HG03565 (cell line): ENCODE measurements at regions not wholly inside any gene's neighbourhood (a gene's known extent, or its start where the extent isn't known, plus 50 kb on each side); places are given as distances from the start of the nearest gene placed in this dataset.
"Not testable (repeated sequence)": the region's sequence is repeated elsewhere in the genome, so short reads cannot be mapped to it uniquely, and the experiment has no call there.

Experiments used
- ATAC-seq: cut with Tn5 transposase; IDR thresholded peaks from one replicate; pipeline ENCODE4 v1.9.1; 2021; ENCODE audit warnings: mild to moderate bottlenecking, moderate library complexity; ENCODE audit not compliant: unreplicated experiment

- ATAC-seq = no peak
Measured at GRCh38 chr9:90457386-90458190, 185.0 kb downstream of the DIRAS2 start.

GRCh38 chr9:90458485-90458884 lies 184.1 kb downstream of the DIRAS2 start:
- no peak for ATAC-seq

GRCh38 chr9:90459321-90459720 lies 183.3 kb downstream of the DIRAS2 start:
- ATAC-seq = no peak

- ATAC-seq = no peak
Measured at GRCh38 chr9:90460220-90460619, 182.4 kb downstream of the DIRAS2 start.

DNA sequence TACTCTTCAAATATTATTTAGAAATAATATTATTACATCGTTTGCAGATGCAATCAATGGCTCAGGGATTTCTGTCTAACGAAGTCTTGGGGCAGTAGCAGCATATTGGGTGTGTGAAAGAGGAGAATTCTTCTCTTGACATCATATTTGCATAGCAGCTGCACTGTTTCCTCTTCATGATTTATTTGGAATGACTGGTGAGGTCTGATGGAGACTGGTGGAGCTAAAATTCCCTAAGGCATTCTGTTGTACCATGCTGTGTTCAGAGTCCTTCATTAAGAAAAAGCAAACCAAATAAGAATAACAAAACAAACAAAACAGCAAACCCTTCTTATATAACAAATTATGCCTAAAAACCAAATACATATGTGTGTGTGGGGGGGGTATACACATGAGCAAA lies 177.6 kb downstream of the DIRAS2 start:
- ATAC-seq = no peak

GRCh38 chr9:90466441-90466840 lies 176.2 kb downstream of the DIRAS2 start:
- ATAC-seq = no peak

- no peak for ATAC-seq
Measured at GRCh38 chr9:90469435-90469834, 173.2 kb downstream of the DIRAS2 start.

GRCh38 chr9:90469865-90470387 lies 172.7 kb downstream of the DIRAS2 start:
- ATAC-seq = no peak

DNA sequence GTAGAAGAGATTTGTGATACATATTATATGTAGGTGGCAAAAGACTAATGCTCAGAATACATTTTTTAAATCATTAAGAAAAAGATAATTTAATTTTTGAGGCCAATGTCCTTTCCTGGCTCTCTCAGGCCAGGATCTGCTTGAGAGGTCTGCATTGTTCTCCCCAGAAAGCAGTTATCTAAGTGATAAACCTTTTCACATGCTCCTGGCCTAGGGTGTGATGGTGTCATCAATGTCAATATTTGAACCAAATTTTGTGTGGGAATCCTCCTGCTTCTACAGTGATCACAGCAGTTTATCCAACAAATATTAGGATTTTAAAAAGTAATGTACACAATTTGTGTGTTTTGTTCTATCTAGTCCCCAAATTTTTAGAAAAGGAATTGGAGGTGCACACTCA lies 166.6 kb downstream of the DIRAS2 start:
- no peak for ATAC-seq

- ATAC-seq = no peak
Measured at GRCh38 chr9:90477535-90477934, 165.1 kb downstream of the DIRAS2 start.

- ATAC-seq = no peak
Measured at GRCh38 chr9:90478821-90479220, 163.8 kb downstream of the DIRAS2 start.

DNA sequence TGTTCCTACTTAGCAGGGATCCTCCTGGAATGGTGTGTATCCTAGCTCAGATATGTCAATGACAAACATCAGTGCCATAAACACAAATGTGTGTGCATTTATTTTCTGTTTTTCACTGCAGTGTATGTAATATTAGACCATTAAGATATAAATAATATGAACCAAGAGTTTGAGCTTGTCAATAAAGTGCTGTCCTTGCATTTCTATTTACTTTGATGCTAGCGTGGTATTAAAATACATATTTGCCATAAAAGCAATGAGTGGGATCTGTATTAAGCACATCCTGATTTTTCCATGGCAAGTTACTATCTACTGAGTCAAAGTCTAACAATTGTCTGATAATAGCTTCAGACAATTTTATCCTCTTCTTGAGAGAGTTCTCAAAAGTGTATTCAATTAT lies 157.6 kb downstream of the DIRAS2 start:
- no peak for ATAC-seq

- ATAC-seq = no peak
Measured at GRCh38 chr9:90489066-90489465, 153.6 kb downstream of the DIRAS2 start.

GRCh38 chr9:90499761-90500160 lies 142.9 kb downstream of the DIRAS2 start:
- ATAC-seq = no peak

DNA sequence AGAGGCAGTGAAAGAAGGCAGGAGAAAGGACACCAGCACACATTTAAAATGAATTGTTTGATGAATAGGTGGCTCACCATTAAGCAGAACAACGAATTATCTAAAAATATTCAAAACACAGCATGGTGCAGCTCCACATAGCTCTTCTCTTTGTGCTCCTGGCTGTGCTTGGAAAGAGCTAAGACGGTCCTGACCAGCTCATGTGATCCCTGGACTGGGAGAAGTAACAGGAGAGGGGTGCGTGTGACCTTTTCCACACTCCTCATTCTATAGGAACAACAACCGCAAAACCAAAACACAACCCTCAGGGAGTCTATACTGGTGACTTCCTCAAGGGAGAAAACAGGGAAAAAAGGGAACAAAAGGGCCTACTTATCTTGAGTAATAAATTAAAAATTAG lies 140.5 kb downstream of the DIRAS2 start:
- no peak for ATAC-seq

- ATAC-seq = no peak
Measured at GRCh38 chr9:90504486-90504885, 138.1 kb downstream of the DIRAS2 start.

- ATAC-seq = no peak
Measured at GRCh38 chr9:90505695-90506094, 136.9 kb downstream of the DIRAS2 start.

- ATAC-seq = not testable (repeated sequence)
Measured at GRCh38 chr9:90506402-90506801, 136.2 kb downstream of the DIRAS2 start.

GRCh38 chr9:90507621-90508020 lies 135.0 kb downstream of the DIRAS2 start:
- ATAC-seq = no peak

DNA sequence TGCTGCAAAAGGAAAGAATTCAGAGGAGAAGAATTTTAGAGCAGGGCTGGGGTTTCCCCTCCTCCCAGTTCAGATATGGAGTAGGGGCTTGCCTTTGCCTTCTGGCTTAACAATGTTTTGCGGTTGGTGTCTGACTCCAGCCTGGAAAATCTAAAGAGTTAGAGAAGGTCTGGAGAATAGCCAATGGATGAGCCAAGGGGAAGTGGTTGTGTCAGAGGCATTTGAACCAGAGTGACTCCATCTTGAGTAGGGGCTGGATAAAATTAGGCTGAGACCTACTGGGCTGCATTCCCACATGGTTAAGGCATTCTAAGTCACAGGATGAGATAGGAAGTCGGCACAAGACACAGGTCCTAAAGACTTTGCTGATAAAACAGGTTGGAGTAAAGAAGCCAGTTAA lies 133.7 kb downstream of the DIRAS2 start:
- no peak for ATAC-seq

GRCh38 chr9:90511711-90512110 lies 130.9 kb downstream of the DIRAS2 start:
- no peak for ATAC-seq

- ATAC-seq = no peak
Measured at GRCh38 chr9:90514877-90515276, 127.7 kb downstream of the DIRAS2 start.

DNA sequence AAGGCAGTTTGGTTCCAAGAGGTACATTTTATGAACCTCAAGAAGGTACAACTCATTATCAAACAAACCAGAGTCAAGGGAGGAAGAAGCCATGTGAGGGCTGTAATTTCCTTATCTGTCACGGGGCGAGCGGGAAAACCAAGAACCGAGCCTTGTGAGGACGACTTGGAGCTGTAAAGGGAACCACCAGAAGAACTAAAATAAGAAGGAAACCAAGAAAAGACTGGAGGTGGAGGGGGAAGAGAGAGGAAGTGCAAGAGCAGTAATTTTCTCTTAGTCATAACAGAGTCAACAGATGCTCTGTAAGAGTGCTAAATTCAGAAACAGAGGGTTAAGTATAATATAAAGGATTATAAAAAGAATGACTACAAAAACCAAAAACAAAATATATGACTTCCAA lies 127.1 kb downstream of the DIRAS2 start:
- ATAC-seq = no peak
